ENCODE measurements at regions not wholly inside any gene's neighbourhood (a gene's known extent, or its start where the extent isn't known, plus 50 kb on each side); places are given as distances from the start of the nearest gene placed in this dataset.

DNA sequence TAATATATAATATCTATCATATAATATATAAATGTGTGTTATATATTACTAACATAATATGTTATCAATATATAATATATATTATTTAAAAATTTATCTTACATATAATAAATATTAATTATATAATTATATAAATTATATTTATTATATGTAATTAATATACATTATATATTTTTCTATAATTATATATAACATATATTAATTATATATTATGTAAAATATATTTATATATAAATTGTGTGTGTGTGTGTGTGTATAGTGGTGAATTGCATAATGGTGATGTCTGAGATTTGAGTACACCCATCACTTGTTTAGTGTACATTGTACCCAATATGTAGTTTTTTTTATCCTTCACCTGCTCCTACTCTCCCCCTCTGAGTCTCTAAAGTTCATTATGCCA lies 205.9 kb upstream of the KCNG1 start:
- TF ChIP-seq CTCF (IDR thresholded peaks at IDR 0.05; ENCODE audit: low read depth, low read length) (no peak), EZH2phosphoT487 (IDR thresholded peaks at IDR 0.05; ENCODE audit: low read depth) (no peak)
